NCI-H2081 treated with DMSO at 0.1 percent for 48 hours (cell line): ENCODE measurements at regions not wholly inside any gene's neighbourhood (a gene's known extent, or its start where the extent isn't known, plus 50 kb on each side); places are given as distances from the start of the nearest gene placed in this dataset.

ENCODE experiments used
- DNase-seq: peaks from one replicate; lab custom pipeline; 2025; lab: John Stamatoyannopoulos, UW

DNA sequence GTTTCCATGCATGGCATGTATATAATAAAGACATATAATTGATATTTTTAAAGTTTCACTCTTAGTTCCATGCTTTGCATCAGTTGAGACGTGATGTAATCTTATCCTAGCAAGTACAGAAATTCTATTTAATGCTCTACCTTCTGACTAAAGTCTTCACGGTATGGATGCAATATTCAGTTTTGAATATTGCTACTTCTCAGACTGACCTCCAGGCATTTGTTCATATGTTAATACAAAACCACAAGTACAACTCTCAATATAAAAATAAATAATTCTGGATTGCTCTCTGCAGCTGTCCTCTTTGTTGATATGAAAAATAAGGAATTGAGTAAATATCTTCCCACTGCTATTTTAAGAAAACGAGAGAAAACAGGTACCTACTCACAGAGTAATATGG, 309.8 kb upstream of the HAND2 start:
- DNase-seq: no peak

DNA sequence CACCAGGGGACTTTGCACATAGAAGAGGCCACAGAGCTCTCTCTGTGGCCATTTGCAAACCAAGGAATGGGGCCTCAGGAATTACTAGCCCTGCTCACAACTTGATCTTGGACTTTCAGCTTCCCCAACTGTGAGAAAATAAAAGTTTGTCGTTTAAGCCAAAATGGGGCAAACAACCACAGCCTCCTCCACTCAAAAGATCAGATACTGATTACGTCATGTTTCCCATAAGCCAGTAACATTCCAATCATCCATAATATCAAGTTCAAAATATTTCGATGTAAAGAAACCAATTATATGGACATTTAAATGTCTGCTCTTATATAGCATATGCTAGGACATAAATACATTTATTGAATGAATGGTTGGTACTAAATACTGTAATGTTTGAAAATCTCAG, 307.5 kb upstream of the HAND2 start:
- no peak for DNase-seq

DNA sequence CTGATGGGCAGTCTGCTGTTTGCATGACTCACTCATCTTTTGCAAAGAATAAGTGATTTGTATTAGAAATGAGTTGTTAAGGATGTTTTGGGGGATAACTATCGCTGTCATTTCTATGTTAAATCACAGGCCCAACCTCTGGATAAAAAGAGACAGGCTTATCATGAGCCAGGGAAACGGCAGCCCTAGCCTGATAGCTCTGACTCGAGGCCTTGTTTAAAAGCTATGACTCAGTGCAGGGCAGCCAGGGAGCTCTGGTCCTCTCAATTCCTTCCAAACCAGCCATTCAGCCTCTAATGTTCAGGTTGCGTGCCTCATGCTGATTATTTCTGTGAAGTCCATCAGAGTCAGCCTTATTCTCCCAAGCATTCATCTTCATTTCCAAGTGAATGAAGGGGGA, 305.9 kb upstream of the HAND2 start:
- no peak for DNase-seq

DNA sequence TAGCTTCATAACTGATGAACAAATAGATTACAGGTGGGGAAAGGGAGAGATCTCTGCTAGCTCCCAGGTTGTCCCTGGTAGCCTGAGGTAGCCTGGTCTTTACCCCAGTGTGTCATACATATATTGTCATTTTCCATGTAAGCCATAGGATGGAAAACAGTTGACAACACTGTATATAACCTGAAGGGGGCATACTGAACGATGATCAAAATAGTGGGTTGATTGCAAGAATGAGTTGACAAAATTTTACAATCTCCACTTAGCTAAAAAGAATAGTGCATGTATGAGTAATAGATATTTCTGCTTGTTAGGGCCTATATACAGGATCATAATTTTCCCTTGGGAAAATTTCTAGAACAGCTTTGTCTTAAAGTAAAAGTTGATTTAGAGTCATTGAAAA, 304.1 kb upstream of the HAND2 start:
- no peak for DNase-seq

DNA sequence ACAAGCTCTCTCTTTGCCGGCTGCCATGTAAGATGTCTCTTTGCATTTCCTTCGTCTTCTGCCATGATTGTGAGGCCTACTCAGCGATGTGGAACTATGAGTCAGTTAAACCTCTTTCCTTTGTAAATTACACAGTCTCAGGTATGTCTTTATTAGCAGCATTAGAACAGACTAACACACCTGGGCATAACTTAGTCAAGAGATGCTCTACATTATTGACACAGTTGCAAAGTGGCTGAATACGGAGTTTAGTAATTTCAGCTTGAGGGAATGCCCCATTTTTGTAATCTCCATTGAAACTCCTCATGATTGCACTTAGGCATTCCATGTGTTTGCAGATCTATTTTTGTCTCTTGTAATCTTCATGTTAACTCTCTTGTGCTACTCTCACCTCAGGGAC, 299.5 kb upstream of the HAND2 start:
- no peak for DNase-seq

DNA sequence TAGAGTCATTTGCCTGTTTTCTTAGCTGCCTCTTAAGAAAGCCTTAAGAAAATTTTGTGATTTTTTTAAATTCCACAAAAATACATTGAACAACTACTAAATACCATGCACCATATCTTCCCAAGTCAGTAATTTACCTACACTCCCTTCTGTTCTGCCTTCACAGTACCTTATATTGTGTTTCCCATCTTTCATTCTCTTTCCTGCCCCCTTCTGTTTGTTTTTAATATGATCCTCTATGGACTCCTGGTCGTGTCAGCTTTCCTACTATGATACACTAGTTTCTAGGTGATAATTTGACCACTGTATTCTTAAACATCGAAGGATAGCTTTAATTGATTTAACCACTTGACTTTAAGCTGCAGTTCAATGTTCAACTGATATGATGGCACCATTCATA, 297.7 kb upstream of the HAND2 start:
- DNase-seq: no peak

DNA sequence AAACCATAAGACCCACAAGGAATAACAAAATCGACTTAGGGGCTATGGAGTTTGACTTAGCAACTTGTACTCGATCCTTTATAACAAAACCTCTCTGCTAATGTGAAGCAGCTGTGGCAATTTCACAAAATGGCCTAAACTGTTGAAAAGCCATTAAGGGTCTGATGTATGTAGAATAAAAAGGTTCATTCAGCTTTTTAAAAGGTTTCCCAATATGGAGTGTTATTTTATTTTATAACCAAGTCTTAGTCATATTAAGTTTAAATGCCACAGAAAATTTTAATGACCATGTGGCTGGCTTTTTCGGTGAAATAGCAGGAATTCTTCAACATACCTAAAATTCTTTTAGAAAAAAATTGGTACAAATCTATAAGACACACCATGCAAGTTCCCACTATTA, 291.8 kb upstream of the HAND2 start:
- no peak for DNase-seq

DNA sequence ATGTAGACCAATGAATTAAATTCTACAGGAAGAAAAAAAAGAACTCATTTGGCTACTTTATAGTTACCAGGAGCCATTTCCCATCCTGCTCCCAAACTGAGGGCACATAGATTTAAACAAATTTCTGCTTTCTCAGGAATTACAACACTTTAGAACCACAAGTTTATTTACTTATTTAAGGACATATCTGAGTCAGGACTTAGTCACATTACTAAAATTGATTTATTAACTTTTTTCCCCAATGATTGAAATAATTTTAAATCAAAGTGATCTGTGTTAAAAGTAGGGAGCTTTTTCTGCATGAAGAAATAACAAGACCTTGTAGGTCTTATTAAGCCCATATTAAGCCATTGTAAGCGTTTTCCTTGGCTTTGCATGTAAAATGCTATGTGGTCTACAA, 291.0 kb upstream of the HAND2 start:
- no peak for DNase-seq

DNA sequence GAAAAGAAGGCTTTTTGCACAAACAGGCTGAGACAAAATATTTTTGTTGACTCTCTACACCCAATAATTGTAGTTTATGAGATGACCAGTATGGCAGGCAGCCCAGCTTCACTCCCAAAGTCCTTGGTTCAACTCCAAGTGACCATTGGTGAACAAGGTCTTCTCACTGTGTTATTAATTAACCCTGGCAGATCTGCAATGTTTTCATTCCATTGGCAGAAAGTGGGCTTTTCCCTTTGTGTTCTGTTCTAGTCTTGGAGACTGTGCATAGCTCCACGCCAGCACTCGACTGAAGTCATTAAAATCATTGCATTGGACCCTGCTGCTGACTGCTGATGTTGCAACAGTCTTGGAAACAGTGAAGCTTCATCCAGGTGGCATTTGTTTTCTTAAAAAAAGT, 277.3 kb upstream of the HAND2 start:
- no peak for DNase-seq

DNA sequence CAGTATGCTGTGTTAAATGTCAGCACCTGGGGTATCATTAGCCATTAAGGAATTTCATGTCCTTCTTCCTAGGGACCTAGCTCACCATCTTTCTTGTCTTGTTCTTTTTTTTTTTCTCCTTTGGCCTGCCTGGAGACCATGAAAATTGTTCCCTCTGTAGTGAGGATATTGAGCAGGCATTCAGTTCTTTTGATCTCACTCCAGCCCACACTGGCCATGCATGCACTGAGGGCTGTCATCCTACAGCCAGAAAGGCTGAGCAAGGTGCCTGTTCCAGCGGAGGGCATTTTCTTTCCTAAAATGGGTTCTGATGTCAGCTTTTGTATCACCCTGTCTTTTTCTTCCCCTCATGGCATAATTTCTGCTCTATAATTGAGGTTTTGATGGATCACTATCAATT, 275.9 kb upstream of the HAND2 start:
- no peak for DNase-seq

DNA sequence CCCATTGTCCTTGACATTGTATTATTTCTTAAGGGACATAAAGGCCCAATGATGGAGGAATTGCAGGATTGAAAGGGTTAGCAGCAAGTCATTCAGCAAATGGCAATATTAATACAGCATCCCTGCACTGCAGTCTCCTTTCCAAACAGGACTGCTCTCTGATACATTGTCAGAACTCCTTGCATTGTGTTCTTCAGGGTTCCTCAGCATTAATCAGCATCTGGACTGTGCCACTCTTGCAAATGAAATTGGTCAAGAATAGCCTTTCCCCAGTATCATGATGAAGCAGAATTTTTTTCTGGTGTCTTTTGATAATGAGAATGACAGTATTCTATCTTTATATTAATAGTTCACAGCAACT, 272.6 kb upstream of the HAND2 start:
- DNase-seq: no peak

DNA sequence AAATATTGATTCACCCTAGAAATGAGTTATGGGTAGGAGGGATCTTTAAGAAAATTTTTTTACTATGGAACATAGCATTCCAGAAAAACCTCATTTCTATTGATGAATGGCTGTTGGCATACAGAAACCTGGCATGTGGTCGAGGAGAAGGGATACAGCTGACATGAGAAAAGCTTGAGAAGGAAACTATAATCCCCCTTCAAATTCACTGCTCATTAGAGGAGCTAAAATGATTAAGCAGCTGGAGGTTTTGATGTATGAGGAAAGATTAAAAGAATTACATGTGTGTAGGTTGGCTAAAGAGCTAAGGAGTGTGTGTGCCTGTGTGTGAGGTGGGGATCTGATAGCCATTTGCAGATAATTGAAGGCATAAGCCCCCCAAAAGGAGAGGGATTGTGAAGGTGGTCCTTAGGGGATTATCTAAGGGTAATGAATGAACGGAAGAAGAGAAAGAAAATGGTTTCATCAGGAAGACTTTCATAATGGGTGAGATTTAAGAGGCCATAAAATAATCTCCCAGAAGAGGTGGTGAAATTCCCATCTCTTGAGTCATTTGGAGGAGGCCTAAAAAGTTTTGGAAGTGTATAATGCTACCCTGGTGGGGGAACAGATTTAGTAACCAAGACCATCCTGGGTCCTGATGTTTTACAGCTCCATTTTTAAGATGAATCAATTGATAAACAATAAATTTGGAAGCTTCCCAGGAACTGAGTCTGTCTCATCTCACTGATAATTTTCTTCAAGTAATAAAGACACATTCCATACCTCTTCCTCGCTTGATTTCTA, 272.0 kb upstream of the HAND2 start:
- no peak for DNase-seq

DNA sequence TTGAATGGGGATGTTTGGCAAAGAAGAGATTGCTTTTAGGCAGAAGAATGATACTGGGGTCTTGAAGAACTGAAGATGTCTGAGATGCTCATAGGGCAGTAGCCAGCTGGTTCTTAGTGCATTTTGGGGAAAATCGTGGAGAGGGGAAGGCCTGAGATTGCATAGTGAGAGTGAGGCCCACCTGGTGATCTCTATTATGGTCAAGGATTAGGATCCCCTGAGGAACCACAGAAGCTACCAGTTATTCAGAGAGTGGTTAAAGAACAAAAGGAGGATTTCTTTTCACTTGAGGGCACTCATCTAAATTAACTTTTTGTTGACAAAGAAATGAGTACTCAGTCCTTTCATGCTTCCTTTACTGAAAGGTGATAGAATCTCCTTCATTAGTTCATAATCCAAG, 271.3 kb upstream of the HAND2 start:
- no peak for DNase-seq

DNA sequence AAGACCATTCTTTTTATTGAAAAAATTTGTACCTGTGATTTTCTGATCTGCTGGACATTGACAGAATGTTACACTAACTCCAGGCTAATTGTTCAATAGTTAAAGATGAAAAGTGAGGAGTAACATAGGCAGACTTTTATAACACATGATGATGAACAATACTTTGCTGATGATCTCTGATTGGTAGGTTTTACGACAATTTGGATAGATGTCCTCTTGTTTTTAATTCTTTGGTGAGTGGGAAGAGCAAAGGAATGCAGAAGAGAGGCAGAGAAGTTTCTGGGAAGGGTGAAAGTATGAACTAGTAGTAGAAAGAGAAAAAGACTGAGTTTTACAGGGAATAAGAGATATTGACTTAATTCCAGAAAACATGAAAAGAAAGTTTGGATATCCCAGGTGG, 267.3 kb upstream of the HAND2 start:
- no peak for DNase-seq

DNA sequence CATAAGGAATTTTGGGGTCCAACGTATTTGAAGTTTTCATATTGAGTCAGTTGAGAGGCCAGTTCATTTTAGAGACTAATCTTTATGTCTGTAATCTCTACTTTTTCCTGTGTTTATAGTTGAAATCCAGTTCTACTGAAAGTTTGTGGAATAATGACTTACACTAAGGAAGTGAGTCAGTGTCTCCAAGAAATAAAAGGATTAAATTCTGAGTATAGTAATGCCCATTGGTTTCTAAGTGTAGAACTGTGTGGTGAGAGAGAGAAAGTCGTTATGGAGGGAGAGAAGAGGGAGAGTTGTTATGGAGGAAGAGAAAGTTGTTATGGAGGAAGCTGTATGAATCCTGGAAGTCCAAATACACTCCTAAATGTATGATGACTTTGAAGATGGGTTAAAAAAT, 264.6 kb upstream of the HAND2 start:
- DNase-seq: no peak

DNA sequence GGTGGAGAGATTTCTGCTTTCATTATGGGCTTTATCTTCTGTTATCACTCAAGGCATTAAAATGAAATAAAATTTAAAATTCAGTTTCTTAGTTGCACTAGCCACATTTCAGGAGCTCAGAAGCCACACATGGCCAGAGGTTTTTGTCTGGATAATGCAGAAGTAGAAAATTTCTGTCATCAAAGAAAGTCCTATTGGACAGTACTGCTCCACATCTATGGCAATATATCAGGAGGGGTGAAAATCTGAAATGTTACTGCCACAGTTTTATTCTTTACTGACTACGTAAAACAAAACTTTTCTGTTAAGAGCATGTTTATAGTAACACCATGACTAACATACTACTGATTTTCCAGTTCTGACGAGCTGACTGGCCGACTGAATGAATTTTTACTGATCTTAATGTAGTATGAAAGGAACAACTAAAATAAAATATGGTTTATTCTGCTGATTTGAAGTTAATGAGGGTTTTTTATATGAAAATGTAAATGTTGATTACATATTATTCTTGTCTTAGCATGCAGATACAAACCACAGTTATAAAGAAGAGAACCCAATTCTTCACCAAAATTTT, 264.0 kb upstream of the HAND2 start:
- DNase-seq: no peak

DNA sequence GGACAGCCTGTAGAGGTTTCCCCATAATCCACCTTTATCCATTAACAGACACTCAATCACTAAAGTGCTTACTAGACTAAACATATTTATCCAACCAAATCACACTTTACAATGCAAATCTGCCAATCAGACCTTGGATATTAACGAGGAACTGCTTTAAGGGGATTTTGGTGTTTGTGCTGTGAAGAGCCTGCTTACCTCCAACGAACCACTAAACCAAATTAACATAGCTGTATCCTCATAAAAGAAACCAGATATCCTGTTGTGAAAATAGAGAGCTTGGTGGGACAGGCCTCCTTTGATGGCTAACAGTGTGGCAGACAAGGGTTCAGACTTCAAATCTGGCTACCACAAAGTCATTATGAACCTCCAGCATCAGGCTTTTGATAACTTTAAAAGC, 252.6 kb upstream of the HAND2 start:
- no peak for DNase-seq

DNA sequence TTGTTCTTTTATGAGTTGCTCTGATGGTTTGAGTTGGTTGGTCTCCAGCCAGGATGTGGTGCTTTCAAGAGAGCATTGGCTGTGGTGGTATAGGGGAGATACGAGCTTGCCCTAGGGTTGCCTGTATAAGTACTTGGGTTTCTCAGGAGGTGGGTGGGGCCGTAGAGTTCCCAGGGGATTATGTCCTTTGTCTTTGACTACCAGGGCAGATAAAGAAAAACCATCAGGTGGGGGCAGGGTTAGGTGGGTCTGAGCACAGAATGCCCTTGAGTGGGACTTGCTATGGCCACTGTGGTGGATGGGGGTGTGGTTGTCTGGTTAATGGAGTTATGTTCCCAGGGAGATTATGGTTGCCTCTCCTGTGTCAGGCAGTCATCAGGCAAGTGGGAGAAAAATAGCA, 247.9 kb upstream of the HAND2 start:
- DNase-seq: no peak

DNA sequence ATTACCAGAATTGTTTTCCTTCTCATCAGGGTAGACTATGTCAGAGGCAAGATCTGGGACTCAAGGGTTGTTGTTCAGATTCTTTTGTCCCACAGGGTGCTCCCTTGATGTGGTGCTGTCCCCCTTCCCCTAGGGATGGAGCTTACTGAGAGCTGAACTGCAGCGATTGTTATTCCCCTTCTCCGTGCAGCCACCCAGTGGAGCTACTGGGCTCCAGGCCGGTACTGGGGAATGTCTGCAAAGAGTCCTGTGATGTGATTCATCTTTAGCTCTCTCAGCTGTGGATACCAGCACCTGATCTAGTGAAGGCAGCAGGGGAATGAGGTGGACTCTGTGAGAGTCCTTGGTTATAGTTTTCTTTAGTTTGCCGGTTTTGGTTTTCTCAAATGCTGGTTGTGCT, 247.4 kb upstream of the HAND2 start:
- DNase-seq: no peak

DNA sequence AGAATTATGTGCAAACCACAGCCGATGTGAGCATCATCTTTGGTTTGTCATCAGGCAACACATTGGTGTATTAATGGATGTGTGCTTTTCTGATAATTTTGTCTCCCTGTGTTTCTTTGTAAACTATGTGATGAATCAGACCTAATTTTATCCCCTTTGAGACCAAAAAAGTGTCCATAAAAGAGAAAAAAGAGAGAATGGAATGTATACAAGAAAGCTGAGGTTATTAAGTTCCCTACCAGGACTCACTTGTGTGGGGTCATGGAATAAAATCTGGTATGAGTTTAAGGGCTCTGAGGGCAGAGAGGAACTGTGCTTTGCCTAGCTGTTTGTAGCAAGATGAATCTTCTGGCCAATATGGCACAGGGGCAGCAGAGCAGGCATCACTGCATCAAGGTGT, 239.5 kb upstream of the HAND2 start:
- DNase-seq: no peak

DNA sequence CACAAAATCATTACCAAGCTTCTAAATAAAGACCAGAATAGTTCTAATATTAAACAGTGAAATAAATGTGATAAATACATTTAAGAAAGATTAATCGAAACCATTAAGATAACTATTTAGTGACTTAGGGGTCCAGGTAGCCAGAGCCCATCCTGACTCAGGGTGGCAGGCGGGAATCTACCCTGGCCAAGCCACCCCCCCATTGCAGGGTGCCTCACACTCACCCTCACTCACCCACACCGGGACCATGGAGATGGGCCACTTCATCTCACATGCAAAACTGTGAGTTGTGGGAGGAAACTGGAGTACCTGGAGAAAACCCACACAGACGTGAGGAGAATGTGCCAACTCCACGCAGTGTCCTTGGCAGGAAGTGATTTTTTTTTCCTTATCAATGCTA, 237.6 kb upstream of the HAND2 start:
- no peak for DNase-seq

DNA sequence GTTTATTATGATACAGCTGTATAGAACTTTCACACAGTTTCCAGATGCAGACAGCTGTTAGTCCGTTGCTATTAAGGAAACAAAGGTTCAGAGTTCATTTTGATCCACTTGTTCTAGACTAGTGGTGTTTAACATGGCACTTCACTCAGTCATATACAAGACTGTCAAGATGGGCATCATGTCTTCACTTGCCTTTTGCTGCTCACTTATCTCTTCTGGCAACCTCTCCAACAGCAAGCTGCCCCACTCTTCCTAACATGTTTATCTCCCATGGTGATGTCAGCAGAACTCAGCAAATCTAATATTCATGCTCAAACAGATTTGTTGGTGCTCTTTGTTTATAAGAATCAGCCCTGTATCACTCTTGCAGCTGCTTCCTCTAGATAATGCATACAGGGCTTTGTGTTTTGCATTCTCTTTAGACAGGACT, 236.2 kb upstream of the HAND2 start:
- DNase-seq: no peak

DNA sequence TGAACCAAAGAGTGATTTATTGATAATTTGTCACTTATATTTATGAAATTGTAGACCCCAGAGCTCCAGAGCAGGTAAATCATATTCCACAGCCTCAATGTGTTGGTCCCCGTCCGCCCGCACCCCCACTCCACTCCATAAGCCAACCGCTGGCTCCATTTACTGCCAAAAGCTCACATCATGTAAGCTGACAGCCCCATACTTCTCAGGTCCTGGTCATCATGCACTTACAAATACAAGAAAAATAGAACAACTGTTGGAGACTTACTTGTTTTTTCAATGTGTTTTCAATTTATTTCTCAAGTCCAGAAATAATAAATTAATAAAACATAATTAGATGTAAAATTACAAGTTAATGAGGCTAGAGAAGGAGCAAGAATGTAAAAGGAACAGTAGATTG, 235.7 kb upstream of the HAND2 start:
- no peak for DNase-seq

DNA sequence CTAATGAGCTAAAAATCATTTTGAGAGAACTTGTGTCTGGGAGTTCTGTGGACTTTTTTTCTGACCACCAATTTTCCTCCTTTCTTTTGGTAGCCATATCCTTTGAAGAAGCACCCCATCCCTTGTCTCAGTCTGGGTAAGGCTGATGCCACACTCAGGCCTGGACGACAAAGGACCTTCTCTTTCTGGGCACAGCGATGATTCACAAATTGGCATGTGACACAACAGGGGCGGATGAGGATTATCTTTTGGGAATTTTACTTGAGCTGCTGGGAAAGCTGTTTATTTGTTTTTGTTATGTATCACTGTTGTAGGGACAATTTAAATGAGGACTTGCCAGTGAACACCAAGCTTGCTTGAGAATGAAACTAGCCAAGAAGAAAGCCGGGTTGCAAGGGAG, 233.4 kb upstream of the HAND2 start:
- DNase-seq: no peak
